Neural progenitor cell (in vitro differentiated cells): ENCODE measurements at regions not wholly inside any gene's neighbourhood (a gene's known extent, or its start where the extent isn't known, plus 50 kb on each side); places are given as distances from the start of the nearest gene placed in this dataset.
"Not testable (repeated sequence)": the region's sequence is repeated elsewhere in the genome, so short reads cannot be mapped to it uniquely, and the experiment has no call there.

Experiments used
- CTCF ChIP-seq: fragments of 200-600 bp; sonication (generic); IDR thresholded peaks from 2 replicates; pipeline ENCODE4 v1.5.1; 2017; ENCODE audit warnings: antibody characterized with exemption, mild to moderate bottlenecking
- EZH2 ChIP-seq: fragments of 200-600 bp; sonication (generic); IDR thresholded peaks from 2 replicates; pipeline ENCODE4 v1.6.1; 2017; ENCODE audit warnings: antibody characterized with exemption, mild to moderate bottlenecking, moderate library complexity
- EZH2phosphoT487 ChIP-seq: fragments of 200-600 bp; sonication (generic); IDR thresholded peaks from 2 replicates; pipeline ENCODE4 v1.6.1; 2017; ENCODE audit warnings: antibody characterized with exemption

GRCh38 chr21:8205892-8206188 lies 2315.5 kb upstream of the TPTE start:
- TF ChIP-seq CTCF, EZH2, EZH2phosphoT487: not testable (repeated sequence)
